C4-2B (cell line): ENCODE measurements at regions not wholly inside any gene's neighbourhood (a gene's known extent, or its start where the extent isn't known, plus 50 kb on each side); places are given as distances from the start of the nearest gene placed in this dataset.

Experiments
- H3K27ac ChIP-seq: fragments of 450-650 bp; 2 replicates; pipeline ENCODE4 v1.5.1; 2017
- CTCF ChIP-seq: fragments of 450-650 bp; conservative IDR thresholded peaks from 2 replicates; pipeline ENCODE4 v1.5.1; 2017; ENCODE audit warnings: mild to moderate bottlenecking
- ZFX ChIP-seq: fragments of 450-650 bp; IDR thresholded peaks from 2 replicates; pipeline ENCODE4 v1.6.1; 2017

GRCh38 chr7:19508821-19509220, 200.0 kb downstream of the POLR1F start:
- TF ChIP-seq ZFX = no peak
- TF ChIP-seq CTCF = no peak
- no peak overlapping the region for H3K27ac ChIP-seq

GRCh38 chr7:19508124-19508523, 200.7 kb downstream of the POLR1F start:
- H3K27ac ChIP-seq = no peak overlapping the region
- TF ChIP-seq ZFX (no peak), CTCF (no peak)

DNA sequence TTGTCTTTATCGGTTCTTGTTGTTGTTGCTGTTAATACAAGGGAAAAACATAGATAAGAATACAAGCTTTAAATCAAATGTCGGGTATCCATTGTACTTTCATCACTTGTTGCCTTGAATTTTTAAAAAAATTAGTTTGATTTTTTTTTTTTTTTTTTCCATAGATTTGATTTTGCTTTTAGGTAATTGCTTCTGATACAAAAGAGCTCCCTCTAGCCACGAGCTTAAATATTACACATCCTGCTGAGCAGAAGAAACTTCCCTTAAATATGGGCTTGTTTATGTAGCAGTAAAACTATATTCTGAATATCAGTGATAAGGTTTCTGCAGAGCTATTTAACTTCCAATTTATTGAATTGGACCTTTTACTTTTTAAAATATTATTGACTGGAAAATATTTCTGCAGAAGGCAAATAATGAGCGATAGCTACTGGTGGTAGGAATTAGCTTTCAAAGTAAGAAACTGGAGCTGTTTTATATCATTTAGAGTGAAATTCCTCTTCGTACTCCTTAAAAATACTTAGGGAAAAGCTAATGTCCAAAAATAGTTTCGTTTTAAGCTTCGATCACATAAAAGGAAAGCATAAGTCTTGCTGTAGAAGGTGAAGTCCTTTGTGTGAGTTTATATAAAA, 216.9 kb downstream of the POLR1F start:
- TF ChIP-seq ZFX = no peak
- peak; percentile 86 for TF ChIP-seq CTCF
- H3K27ac ChIP-seq = no peak overlapping the region

- TF ChIP-seq CTCF (no peak), ZFX (no peak)
These were observed 217.5 kb downstream of the POLR1F start for GRCh38 chr7:19491371-19491770.

DNA sequence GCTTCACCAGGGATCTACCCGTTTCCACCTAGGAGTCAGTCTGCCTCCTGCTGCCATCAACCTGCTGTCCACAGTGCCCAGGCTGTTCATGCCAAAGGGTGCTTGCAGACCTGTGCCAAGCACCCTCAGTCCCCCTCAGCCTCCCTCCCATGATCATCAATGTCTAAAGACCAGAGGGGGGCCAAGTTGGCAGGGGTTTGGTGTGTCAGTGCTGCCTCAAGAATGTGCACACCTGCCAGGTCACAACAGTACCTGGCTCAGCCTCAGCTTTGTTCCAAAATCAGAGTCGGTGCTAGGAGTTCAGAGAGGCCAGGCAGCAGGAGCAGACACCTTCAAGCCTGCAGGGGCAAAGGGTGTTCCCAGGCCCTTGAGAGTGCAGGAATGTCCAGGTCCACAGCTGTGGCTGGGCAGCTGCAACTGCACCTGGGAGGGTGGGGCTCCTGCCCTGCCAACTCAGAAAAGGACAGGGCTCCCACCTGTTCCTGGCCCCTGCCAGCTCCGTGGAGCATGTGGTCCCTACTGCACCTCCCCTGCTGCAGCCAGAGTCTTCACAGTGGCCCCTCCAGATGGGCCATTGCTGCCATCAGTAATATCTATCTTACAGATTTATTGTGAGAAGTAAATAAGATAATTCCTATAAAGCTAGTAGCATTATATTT, 219.5 kb downstream of the POLR1F start:
- no peak overlapping the region for H3K27ac ChIP-seq

More at GRCh38 chr7:19491371-19491770, 217.5 kb downstream of the POLR1F start:
- H3K27ac ChIP-seq = no peak overlapping the region

DNA sequence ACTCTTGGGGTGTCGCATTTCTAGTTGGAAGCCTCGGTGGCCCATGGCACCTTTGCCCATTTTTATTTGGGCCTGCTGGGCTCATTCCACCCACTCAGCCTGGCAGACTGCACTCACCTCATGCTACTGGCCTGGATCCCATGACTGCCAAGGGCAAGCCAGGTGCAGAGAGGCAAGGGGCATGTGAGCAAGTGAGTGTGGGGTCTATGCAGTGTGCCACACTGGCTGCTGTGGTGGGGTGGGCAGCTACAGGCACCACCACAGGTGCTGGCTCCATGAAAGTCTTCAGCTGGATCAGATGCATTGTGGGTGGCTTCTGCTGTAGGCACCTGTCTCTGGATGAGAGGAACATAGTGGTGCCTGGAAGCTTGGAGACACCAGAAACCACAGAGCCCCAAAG, 220.8 kb downstream of the POLR1F start:
- TF ChIP-seq ZFX (no peak), CTCF (no peak)
- H3K27ac ChIP-seq = no peak overlapping the region

More for the DNA sequence above, 219.5 kb downstream of the POLR1F start:
- TF ChIP-seq ZFX = no peak
- no peak for TF ChIP-seq CTCF

GRCh38 chr7:19482628-19483027, 226.2 kb downstream of the POLR1F start:
- TF ChIP-seq ZFX = no peak
- no peak for TF ChIP-seq CTCF

More at GRCh38 chr7:19482628-19483027, 226.2 kb downstream of the POLR1F start:
- H3K27ac ChIP-seq = no peak overlapping the region
